OCI-LY3 (cell line): ENCODE measurements at regions not wholly inside any gene's neighbourhood (a gene's known extent, or its start where the extent isn't known, plus 50 kb on each side); places are given as distances from the start of the nearest gene placed in this dataset.

Experiments used
- H2AFZ ChIP-seq: fragments of 200-600, 300-600 bp; shearing (Covaris generic); 2 replicates; pipeline ENCODE4 v1.6.0; 2014; ENCODE audit warnings: antibody characterized with exemption, low read depth, low read length
- H3K27ac ChIP-seq: fragments of 200-600, 300-600 bp; sonication (generic); 2 replicates; pipeline ENCODE4 v1.5.1; 2014; ENCODE audit warnings: mild to moderate bottlenecking, low read length, moderate library complexity, mixed read lengths
- H3K27me3 ChIP-seq: fragments of 200-600, 300-600 bp; sonication (generic); 2 replicates; pipeline ENCODE4 v1.6.1; 2014; ENCODE audit warnings: low read depth, low read length, mixed read lengths
- H3K36me3 ChIP-seq: fragments of 200-600, 300-600 bp; sonication (generic); replicated peaks from 2 replicates; pipeline ENCODE3; 2014; ENCODE audit warnings: low read depth, low read length, mixed read lengths
- H3K4me1 ChIP-seq: fragments of 300-600, 200-600 bp; sonication (generic); 2 replicates; pipeline ENCODE4 v1.6.1; 2014; ENCODE audit warnings: low read length, mixed read lengths
- H3K4me2 ChIP-seq: fragments of 200-600, 300-600 bp; sonication (generic); 2 replicates; pipeline ENCODE4 v1.6.1; 2014; ENCODE audit warnings: low read length, mixed read lengths
- H3K4me3 ChIP-seq: fragments of 300-600, 200-600 bp; sonication (generic); 2 replicates; pipeline ENCODE4 v1.5.1; 2014; ENCODE audit warnings: antibody characterized with exemption, mild to moderate bottlenecking, low read length, moderate library complexity
- H3K79me2 ChIP-seq: fragments of 300-600, 200-600 bp; shearing (Covaris generic); 2 replicates; pipeline ENCODE4 v1.6.1; 2014; ENCODE audit warnings: mild to moderate bottlenecking, low read length, mixed read lengths
- H3K9ac ChIP-seq: fragments of 300-600, 200-600 bp; shearing (Covaris generic); 2 replicates; pipeline ENCODE4 v1.6.0; 2014; ENCODE audit warnings: mild to moderate bottlenecking, low read length, moderate library complexity
- H3K9me3 ChIP-seq: fragments of 200-600, 300-600 bp; shearing (Covaris generic); 2 replicates; pipeline ENCODE4 v1.6.1; 2014; ENCODE audit warnings: low read length, mixed read lengths; ENCODE audit not compliant: insufficient read depth
- H4K20me1 ChIP-seq: fragments of 200-600, 300-600 bp; sonication (generic); 2 replicates; pipeline ENCODE4 v1.6.1; 2016; ENCODE audit warnings: low read length, mixed read lengths; ENCODE audit not compliant: insufficient read depth
- EZH2phosphoT487 ChIP-seq: fragments of 200-600 bp; shearing (Covaris generic); IDR thresholded peaks from 2 replicates; pipeline ENCODE4 v1.6.1; 2018; ENCODE audit warnings: antibody characterized with exemption, mixed run types, low read depth
- TF ChIP-seq, protein P1 (sequence below): fragments of 200-600, 300-600 bp; sonication (generic); IDR thresholded peaks from 2 replicates; pipeline ENCODE4 v1.5.1; 2014; ENCODE audit warnings: antibody characterized with exemption, low read length, low read depth

DNA sequence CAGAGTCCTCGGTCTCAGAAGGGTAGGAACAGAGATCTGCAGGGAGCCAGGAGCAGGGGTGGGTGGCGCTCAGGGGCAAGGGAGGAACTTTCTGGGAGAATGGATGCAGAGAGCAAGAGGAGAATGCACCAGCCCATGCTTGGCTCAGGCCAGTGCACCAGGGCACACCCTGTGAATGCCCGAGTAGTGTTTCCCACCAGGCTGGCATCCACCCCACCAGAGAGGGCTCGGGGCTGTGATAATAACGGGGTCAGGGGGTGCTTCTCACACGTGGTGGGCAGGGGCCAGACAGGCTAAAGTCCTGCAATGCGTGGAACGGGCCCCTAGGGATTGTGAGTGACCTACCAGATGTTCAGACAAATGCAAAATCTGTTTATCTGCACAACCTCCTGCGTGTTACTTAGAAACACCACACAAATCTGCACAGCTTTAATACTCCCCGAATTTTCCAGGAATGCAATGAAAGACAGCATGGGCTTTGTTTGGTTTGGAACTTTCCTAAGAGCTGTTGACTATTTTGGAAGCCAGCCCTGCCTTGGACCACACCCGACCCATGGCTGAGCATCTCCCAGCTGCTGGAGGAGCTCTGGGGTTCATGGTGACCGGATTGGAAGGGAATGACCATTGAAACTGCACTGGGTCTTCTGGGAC lies 368.3 kb downstream of the SHANK2 start:
- Histone ChIP-seq H2AFZ (no peak overlapping the region), H3K9me3 (no peaks in the 10 kb centered on the region), H3K4me1 (no peaks in the 10 kb centered on the region), H3K79me2 (no peaks in the 10 kb centered on the region), H3K36me3 (no peaks in the 10 kb centered on the region), H3K27me3 (no peaks in the 10 kb centered on the region; the same call in 1 of the 2 replicates), H3K4me3 (no peak overlapping the region), H3K4me2 (no peak overlapping the region), H3K27ac (no peak overlapping the region), H3K9ac (no peak overlapping the region), H4K20me1 (no peaks in the 10 kb centered on the region)
- TF ChIP-seq, protein P1, sequence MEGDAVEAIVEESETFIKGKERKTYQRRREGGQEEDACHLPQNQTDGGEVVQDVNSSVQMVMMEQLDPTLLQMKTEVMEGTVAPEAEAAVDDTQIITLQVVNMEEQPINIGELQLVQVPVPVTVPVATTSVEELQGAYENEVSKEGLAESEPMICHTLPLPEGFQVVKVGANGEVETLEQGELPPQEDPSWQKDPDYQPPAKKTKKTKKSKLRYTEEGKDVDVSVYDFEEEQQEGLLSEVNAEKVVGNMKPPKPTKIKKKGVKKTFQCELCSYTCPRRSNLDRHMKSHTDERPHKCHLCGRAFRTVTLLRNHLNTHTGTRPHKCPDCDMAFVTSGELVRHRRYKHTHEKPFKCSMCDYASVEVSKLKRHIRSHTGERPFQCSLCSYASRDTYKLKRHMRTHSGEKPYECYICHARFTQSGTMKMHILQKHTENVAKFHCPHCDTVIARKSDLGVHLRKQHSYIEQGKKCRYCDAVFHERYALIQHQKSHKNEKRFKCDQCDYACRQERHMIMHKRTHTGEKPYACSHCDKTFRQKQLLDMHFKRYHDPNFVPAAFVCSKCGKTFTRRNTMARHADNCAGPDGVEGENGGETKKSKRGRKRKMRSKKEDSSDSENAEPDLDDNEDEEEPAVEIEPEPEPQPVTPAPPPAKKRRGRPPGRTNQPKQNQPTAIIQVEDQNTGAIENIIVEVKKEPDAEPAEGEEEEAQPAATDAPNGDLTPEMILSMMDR = no peak
- TF ChIP-seq EZH2phosphoT487 = no peak

DNA sequence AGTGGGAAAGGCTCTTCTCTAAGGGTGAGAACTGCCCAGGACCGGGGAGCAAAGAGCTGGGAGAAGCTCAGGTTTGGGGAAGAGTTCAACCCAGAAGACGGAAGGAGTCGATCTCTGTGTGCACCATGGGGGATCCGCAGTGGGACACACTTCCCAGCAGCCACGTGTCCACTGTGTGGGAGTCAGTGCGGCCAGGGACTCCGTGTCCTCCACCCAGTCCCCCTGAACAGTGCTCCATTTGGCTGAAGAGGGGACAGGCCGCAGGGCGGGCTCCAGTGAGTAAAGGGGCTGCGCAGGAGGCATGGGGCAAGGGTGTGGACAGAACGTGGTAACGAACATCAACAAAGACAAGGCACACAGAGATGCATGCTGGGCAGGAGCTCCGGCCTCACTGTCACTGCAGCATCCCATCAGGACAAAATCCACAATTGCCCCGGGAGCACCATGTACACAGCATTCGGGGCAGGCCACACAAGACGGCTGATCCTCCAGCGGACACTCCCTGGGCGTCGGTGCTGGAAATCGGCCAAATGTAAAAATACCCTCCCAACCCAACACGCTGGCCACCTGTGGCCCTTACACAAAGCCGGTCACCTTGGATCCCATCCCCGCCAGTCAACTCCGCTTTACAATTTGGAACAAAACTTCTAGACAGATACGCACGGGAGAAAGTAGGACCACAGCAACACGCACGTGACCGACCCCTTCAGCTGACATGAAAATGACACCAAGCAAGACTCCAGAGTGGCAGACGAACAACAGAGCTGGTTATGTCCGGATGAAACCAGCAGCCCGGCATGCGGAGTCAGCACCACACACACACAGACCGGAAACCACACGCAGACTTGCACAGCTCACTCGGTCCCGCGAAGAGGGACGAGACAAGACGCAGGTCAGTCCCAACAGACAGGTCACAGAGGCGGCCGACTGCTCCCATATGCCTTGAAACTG lies 366.8 kb downstream of the SHANK2 start:
- Histone ChIP-seq H4K20me1 (no peaks in the 10 kb centered on the region), H3K4me3 (no peak overlapping the region), H3K36me3 (no peaks in the 10 kb centered on the region), H3K27me3 (no peaks in the 10 kb centered on the region; the same call in 1 of the 2 replicates), H3K79me2 (no peaks in the 10 kb centered on the region), H2AFZ (no peak overlapping the region), H3K9ac (no peak overlapping the region), H3K4me1 (no peaks in the 10 kb centered on the region), H3K4me2 (no peak overlapping the region), H3K27ac (no peak overlapping the region), H3K9me3 (no peaks in the 10 kb centered on the region)
- TF ChIP-seq EZH2phosphoT487 = no peak
- TF ChIP-seq, protein P1 = no peak

DNA sequence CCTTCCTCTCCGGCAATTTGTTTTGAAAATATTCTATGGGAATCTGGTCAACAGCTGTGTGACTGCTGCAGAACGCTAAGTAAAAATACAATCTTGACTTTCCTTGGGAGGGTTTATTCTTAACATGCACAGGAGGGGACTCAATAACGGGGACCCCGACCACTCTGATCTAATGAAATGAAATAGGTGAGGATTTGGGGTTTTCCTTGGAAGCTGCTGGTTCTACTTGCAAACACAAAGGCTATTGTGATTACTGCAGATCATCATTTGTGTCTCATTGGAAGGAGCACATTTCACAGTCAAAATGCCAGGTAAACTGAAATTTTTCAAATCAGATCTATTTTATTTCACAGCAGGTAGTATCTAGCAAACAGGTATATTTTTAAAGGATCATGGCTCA lies 366.1 kb downstream of the SHANK2 start:
- TF ChIP-seq EZH2phosphoT487 = no peak
- TF ChIP-seq, protein P1 = no peak
- Histone ChIP-seq H3K27me3 (no peaks in the 10 kb centered on the region), H2AFZ (no peak overlapping the region), H3K4me3 (no peak overlapping the region), H3K9me3 (no peaks in the 10 kb centered on the region), H3K79me2 (no peaks in the 10 kb centered on the region), H3K9ac (no peak overlapping the region), H4K20me1 (no peaks in the 10 kb centered on the region), H3K36me3 (no peaks in the 10 kb centered on the region), H3K4me1 (no peaks in the 10 kb centered on the region), H3K4me2 (no peak overlapping the region), H3K27ac (no peak overlapping the region)
